ENCODE measurements at regions not wholly inside any gene's neighbourhood (a gene's known extent, or its start where the extent isn't known, plus 50 kb on each side); places are given as distances from the start of the nearest gene placed in this dataset.

- TF ChIP-seq EP300 (IDR thresholded peaks at IDR 0.05; ENCODE audit: borderline replicate concordance in 1 of 2, low read depth in 2 of 2, low read length in 2 of 2) (no peak), JUN (IDR thresholded peaks at IDR 0.05; ENCODE audit: low read depth, low read length) (no peak), CTCF (IDR thresholded peaks at IDR 0.05; ENCODE audit: control extremely low read depth in 1 of 3, insufficient read depth in 1 of 3, low read depth in 1 of 3, low read length in 3 of 3) (no peak), SP1 (IDR thresholded peaks at IDR 0.05; ENCODE audit: low read depth, low read length) (no peak), CHD1 (IDR thresholded peaks at IDR 0.05; ENCODE audit: low read depth, low read length) (no peak), ASH2L (IDR thresholded peaks at IDR 0.05; ENCODE audit: low read length) (no peak), CEBPB (IDR thresholded peaks at IDR 0.05; ENCODE audit: low read depth, low read length) (no peak), NRF1 (IDR thresholded peaks at IDR 0.05; ENCODE audit: low read depth, low read length) (no peak)
Measured at GRCh38 chr5:136743052-136743451, 377.7 kb upstream of the TRPC7 start.

All from H1 (cell line).